Lower leg skin (tissue), 3 donors: ENCODE measurements at regions not wholly inside any gene's neighbourhood (a gene's known extent, or its start where the extent isn't known, plus 50 kb on each side); places are given as distances from the start of the nearest gene placed in this dataset.

ENCODE experiments used
- POLR2A ChIP-seq, 2 donors: fragments of 450-650 bp; IDR thresholded peaks; one replicate each; pipeline ENCODE4 v1.6.1; 2016 to 2017; ENCODE audit warnings: antibody characterized with exemption in 2 of 2, mild to moderate bottlenecking in 1 of 2, moderate library complexity in 1 of 2
- TF ChIP-seq, protein P1 (sequence below), 3 donors: fragments of 450-650 bp; IDR thresholded peaks; one replicate each; pipeline ENCODE4 v1.5.1; 2016; ENCODE audit warnings: antibody characterized with exemption in 3 of 3, mild to moderate bottlenecking in 3 of 3, moderate library complexity in 2 of 3

DNA sequence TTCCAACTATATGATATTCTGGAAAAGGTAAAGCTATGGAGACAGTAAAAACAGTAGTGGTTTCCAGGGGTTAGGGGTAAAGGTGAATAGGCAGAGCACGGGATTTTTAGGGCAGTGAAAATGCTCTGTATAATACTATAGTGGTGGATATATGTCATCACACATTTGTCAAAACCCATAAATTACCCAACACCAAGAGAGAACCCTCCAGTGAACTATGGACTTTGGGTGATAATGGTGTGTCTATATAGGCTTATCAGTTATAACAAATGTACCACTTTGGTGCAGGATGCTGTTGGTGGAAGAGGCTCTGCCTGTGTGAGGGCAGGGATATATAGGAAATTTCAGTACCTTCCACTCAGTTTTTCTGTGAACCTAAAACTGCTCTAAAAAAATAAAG is 149.9 kb downstream of the GPX5 start:
- TF ChIP-seq, protein P1, sequence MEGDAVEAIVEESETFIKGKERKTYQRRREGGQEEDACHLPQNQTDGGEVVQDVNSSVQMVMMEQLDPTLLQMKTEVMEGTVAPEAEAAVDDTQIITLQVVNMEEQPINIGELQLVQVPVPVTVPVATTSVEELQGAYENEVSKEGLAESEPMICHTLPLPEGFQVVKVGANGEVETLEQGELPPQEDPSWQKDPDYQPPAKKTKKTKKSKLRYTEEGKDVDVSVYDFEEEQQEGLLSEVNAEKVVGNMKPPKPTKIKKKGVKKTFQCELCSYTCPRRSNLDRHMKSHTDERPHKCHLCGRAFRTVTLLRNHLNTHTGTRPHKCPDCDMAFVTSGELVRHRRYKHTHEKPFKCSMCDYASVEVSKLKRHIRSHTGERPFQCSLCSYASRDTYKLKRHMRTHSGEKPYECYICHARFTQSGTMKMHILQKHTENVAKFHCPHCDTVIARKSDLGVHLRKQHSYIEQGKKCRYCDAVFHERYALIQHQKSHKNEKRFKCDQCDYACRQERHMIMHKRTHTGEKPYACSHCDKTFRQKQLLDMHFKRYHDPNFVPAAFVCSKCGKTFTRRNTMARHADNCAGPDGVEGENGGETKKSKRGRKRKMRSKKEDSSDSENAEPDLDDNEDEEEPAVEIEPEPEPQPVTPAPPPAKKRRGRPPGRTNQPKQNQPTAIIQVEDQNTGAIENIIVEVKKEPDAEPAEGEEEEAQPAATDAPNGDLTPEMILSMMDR (IDR thresholded peaks at IDR 0.05): no peak
- TF ChIP-seq POLR2A (IDR thresholded peaks at IDR 0.05): no peak
